Neural progenitor cell (in vitro differentiated cells): ENCODE measurements at regions not wholly inside any gene's neighbourhood (a gene's known extent, or its start where the extent isn't known, plus 50 kb on each side); places are given as distances from the start of the nearest gene placed in this dataset.

Experiments used
- EZH2phosphoT487 ChIP-seq: fragments of 200-600 bp; sonication (generic); IDR thresholded peaks from 2 replicates; pipeline ENCODE4 v1.6.1; 2017; ENCODE audit warnings: antibody characterized with exemption
- TF ChIP-seq, protein P1 (sequence below): fragments of 200-600 bp; sonication (generic); IDR thresholded peaks from 2 replicates; pipeline ENCODE4 v1.5.1; 2017; ENCODE audit warnings: antibody characterized with exemption, mild to moderate bottlenecking

DNA sequence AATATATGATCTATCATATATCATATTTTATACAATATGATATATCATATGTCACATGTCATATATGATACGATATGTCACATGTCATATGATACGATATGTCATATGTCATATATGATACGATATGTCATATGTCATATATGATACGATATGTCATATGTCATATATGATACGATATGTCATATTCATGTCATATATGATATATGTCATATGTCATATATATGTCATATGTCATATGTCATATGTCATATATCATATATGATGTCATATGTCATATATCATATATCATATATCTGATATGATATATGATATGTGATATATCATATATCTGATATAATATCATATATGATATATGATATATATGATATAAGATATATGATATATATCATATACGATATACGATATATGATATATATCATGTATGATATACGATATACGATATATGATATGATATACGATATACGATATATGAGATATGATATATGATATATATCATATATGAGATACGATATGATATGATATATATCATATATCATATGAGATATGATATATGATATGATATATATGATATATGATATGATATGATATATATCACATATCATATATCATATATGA is 122.3 kb upstream of the USP9X start:
- TF ChIP-seq, protein P1, sequence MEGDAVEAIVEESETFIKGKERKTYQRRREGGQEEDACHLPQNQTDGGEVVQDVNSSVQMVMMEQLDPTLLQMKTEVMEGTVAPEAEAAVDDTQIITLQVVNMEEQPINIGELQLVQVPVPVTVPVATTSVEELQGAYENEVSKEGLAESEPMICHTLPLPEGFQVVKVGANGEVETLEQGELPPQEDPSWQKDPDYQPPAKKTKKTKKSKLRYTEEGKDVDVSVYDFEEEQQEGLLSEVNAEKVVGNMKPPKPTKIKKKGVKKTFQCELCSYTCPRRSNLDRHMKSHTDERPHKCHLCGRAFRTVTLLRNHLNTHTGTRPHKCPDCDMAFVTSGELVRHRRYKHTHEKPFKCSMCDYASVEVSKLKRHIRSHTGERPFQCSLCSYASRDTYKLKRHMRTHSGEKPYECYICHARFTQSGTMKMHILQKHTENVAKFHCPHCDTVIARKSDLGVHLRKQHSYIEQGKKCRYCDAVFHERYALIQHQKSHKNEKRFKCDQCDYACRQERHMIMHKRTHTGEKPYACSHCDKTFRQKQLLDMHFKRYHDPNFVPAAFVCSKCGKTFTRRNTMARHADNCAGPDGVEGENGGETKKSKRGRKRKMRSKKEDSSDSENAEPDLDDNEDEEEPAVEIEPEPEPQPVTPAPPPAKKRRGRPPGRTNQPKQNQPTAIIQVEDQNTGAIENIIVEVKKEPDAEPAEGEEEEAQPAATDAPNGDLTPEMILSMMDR, result no peak
- no peak for TF ChIP-seq EZH2phosphoT487
